Suprapubic skin (tissue), 4 donors: ENCODE measurements at regions not wholly inside any gene's neighbourhood (a gene's known extent, or its start where the extent isn't known, plus 50 kb on each side); places are given as distances from the start of the nearest gene placed in this dataset.
"Not testable (repeated sequence)": the region's sequence is repeated elsewhere in the genome, so short reads cannot be mapped to it uniquely, and the experiment has no call there.

Experiments used
- DNase-seq, 2 donors: peaks; one replicate each; pipeline ENCODE4 v3.0.0-alpha.2; 2019; ENCODE audit warnings: low spot score in 2 of 2
- H3K27ac ChIP-seq: fragments of 200-600 bp; sonication (generic); one replicate; pipeline ENCODE4 v1.5.1; 2019
- H3K27me3 ChIP-seq: fragments of 200-600 bp; sonication (generic); one replicate; pipeline ENCODE4 v1.5.1; 2019
- H3K36me3 ChIP-seq: fragments of 200-600 bp; sonication (generic); one replicate; pipeline ENCODE4 v1.5.1; 2019
- H3K4me1 ChIP-seq: fragments of 200-600 bp; sonication (generic); one replicate; pipeline ENCODE4 v1.5.1; 2019
- H3K4me3 ChIP-seq: fragments of 200-600 bp; sonication (generic); one replicate; pipeline ENCODE4 v1.5.1; 2019; ENCODE audit warnings: mild to moderate bottlenecking
- H3K9me3 ChIP-seq: fragments of 200-600 bp; sonication (generic); one replicate; pipeline ENCODE4 v1.5.1; 2019
- CTCF ChIP-seq, 2 donors: fragments of 200-600 bp in 1 of 2; fragments of 450-650 bp in 1 of 2; sonication (generic) in 1 of 2; IDR thresholded peaks; one replicate each; pipeline ENCODE4 v1.5.1; 2016 to 2019; ENCODE audit warnings: antibody characterized with exemption in 2 of 2, mild to moderate bottlenecking in 1 of 2, moderate library complexity in 1 of 2
- EP300 ChIP-seq: sonication (generic); formaldehyde crosslinking; IDR thresholded peaks from one replicate; pipeline ENCODE4 v1.6.1; 2017; ENCODE audit warnings: antibody characterized with exemption
- POLR2A ChIP-seq, 2 donors: fragments of 450-650 bp; IDR thresholded peaks; one replicate each; pipeline ENCODE4 v1.6.1; 2017; ENCODE audit warnings: antibody characterized with exemption in 2 of 2, mild to moderate bottlenecking in 2 of 2, moderate library complexity in 2 of 2
- POLR2AphosphoS5 ChIP-seq, 3 donors: sonication (generic); formaldehyde crosslinking; IDR thresholded peaks; one replicate each; pipeline ENCODE4 v1.6.1; 2017; ENCODE audit warnings: antibody characterized with exemption in 3 of 3
- WGBS: methylation state at CpG from one replicate; pipeline ENCODE4 v1.1.5; 2018; 5-methylcytosine and 5-hydroxymethylcytosine counted together

GRCh38 chr3:21017115-21017852 lies 733.7 kb downstream of the ZNF385D start:
- no peak for DNase-seq
- peaks cover 11% of the 10 kb centered on the region for H3K9me3 ChIP-seq
- no peaks in the 10 kb centered on the region for H3K27me3 ChIP-seq
- no peak overlapping the region for H3K27ac ChIP-seq
- H3K4me3 ChIP-seq = no peak overlapping the region
- H3K36me3 ChIP-seq = no peaks in the 10 kb centered on the region
- 83% methylated on average over 10 of the region's 10 CpGs for WGBS
- TF ChIP-seq CTCF (IDR thresholded peaks at IDR 0.05) (no peak), EP300 (no peak), POLR2AphosphoS5 (IDR thresholded peaks at IDR 0.05) (no peak), POLR2A (IDR thresholded peaks at IDR 0.05) (no peak)
- no peaks in the 10 kb centered on the region for H3K4me1 ChIP-seq

- TF ChIP-seq POLR2AphosphoS5 (IDR thresholded peaks at IDR 0.05) = no peak
- TF ChIP-seq POLR2A (IDR thresholded peaks at IDR 0.05) = no peak
- TF ChIP-seq EP300 = no peak
- no peak for TF ChIP-seq CTCF (IDR thresholded peaks at IDR 0.05)
- no peak for DNase-seq
- no peaks in the 10 kb centered on the region for H3K27me3 ChIP-seq
- no peaks in the 10 kb centered on the region for H3K4me1 ChIP-seq
- peaks cover 11% of the 10 kb centered on the region for H3K9me3 ChIP-seq
- no peak overlapping the region for H3K4me3 ChIP-seq
- H3K27ac ChIP-seq = no peak overlapping the region
- no peaks in the 10 kb centered on the region for H3K36me3 ChIP-seq
Observed at GRCh38 chr3:21013566-21013965, 737.4 kb downstream of the ZNF385D start.

GRCh38 chr3:20999661-21000060 lies 751.3 kb downstream of the ZNF385D start:
- H3K27me3 ChIP-seq = no peaks in the 10 kb centered on the region
- H3K4me1 ChIP-seq = no peaks in the 10 kb centered on the region
- no peak overlapping the region for H3K27ac ChIP-seq
- WGBS = 59% methylated on average over 1 of the region's 1 CpG
- H3K36me3 ChIP-seq = no peaks in the 10 kb centered on the region
- no peak overlapping the region for H3K4me3 ChIP-seq
- DNase-seq = no peak
- TF ChIP-seq EP300 (no peak), POLR2A (IDR thresholded peaks at IDR 0.05) (no peak), CTCF (IDR thresholded peaks at IDR 0.05) (no peak), POLR2AphosphoS5 (IDR thresholded peaks at IDR 0.05) (no peak)
- H3K9me3 ChIP-seq = no peaks in the 10 kb centered on the region

GRCh38 chr3:20997183-20997582 lies 753.8 kb downstream of the ZNF385D start:
- Histone ChIP-seq H3K4me3 (no peak overlapping the region), H3K27me3 (no peaks in the 10 kb centered on the region), H3K4me1 (no peaks in the 10 kb centered on the region), H3K27ac (no peak overlapping the region), H3K36me3 (no peaks in the 10 kb centered on the region), H3K9me3 (no peaks in the 10 kb centered on the region)
- 80% methylated on average over 2 of the region's 2 CpGs for WGBS
- TF ChIP-seq EP300 = no peak
- no peak for DNase-seq

- no peak overlapping the region for H3K27ac ChIP-seq
- no peaks in the 10 kb centered on the region for H3K9me3 ChIP-seq
- no peak for TF ChIP-seq EP300
- TF ChIP-seq CTCF (IDR thresholded peaks at IDR 0.05) = no peak
- no peak for TF ChIP-seq POLR2A (IDR thresholded peaks at IDR 0.05)
- TF ChIP-seq POLR2AphosphoS5 (IDR thresholded peaks at IDR 0.05) = no peak
- WGBS = 55% methylated on average over 1 of the region's 1 CpG
- H3K4me3 ChIP-seq = no peak overlapping the region
- H3K27me3 ChIP-seq = no peaks in the 10 kb centered on the region
- no peaks in the 10 kb centered on the region for H3K4me1 ChIP-seq
- no peak for DNase-seq
- no peaks in the 10 kb centered on the region for H3K36me3 ChIP-seq
Observed at GRCh38 chr3:20990896-20991295, 760.1 kb downstream of the ZNF385D start.

- not testable (repeated sequence) for DNase-seq, H3K36me3 ChIP-seq
Observed at GRCh38 chr3:20989653-20990052, 761.4 kb downstream of the ZNF385D start.

More at GRCh38 chr3:20989653-20990052, 761.4 kb downstream of the ZNF385D start:
- not testable (repeated sequence) for H3K27me3 ChIP-seq, H3K9me3 ChIP-seq, H3K27ac ChIP-seq, H3K4me1 ChIP-seq, H3K4me3 ChIP-seq
